Astrocyte (in vitro differentiated cells and primary cell): ENCODE measurements at regions not wholly inside any gene's neighbourhood (a gene's known extent, or its start where the extent isn't known, plus 50 kb on each side); places are given as distances from the start of the nearest gene placed in this dataset.

Experiments used
- CTCF ChIP-seq: IDR thresholded peaks from 2 replicates; pipeline ENCODE4 v1.5.1; 2011; ENCODE audit warnings: low read depth, mild to moderate bottlenecking, inconsistent platforms, low read length, moderate library complexity; ENCODE audit not compliant: insufficient read depth
- EZH2 ChIP-seq: IDR thresholded peaks from 2 replicates; pipeline ENCODE4 v1.6.1; 2012; ENCODE audit warnings: mild to moderate bottlenecking, low read length, inconsistent platforms; ENCODE audit not compliant: insufficient read depth

DNA sequence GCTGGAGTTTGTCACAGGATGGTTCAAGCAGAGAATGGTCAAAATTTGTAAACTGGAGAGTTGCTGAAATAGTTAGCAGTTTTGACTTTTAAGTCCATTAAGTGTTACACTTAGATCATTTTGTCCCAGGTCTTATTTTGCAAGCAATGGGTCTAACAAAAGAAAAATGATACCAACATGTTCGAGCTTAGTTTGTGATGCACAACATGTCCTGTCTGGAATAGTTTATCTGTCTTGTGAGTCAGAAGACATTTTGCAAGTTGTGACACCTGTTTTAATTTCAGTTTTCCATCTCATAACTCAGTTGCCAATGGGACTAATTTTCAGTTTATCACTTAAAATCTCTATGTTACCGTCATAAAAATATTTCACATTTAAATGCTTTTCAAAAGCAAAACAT lies 929.8 kb downstream of the CDH18 start:
- TF ChIP-seq EZH2 (no peak), CTCF (no peak)
